Sigmoid colon (tissue), 6 donors: ENCODE measurements at regions not wholly inside any gene's neighbourhood (a gene's known extent, or its start where the extent isn't known, plus 50 kb on each side); places are given as distances from the start of the nearest gene placed in this dataset.

Experiments
- DNase-seq: peaks from one replicate; pipeline ENCODE4 v3.0.0-alpha.2; 2019
- H3K27ac ChIP-seq, 4 donors: fragments of 200-600 bp; sonication (generic); one replicate each; pipeline ENCODE4 v1.5.1; 2016 to 2019; ENCODE audit warnings: mild to moderate bottlenecking in 1 of 4
- H3K27me3 ChIP-seq, 3 donors: fragments of 200-600 bp; sonication (generic); one replicate each; pipeline ENCODE4 v1.5.1; 2019; ENCODE audit warnings: mild to moderate bottlenecking in 1 of 3
- H3K36me3 ChIP-seq, 4 donors: fragments of 200-600 bp; sonication (generic); one replicate each; pipeline ENCODE4 v1.5.1; 2016 to 2019
- H3K4me1 ChIP-seq, 4 donors: fragments of 200-600 bp; sonication (generic); one replicate each; pipeline ENCODE4 v1.5.1; 2017 to 2019
- H3K4me3 ChIP-seq, 4 donors: fragments of 200-600 bp; sonication (generic); one replicate each; pipeline ENCODE4 v1.5.1; 2017 to 2019; ENCODE audit warnings: mild to moderate bottlenecking in 2 of 4, moderate library complexity in 1 of 4
- H3K9me3 ChIP-seq, 4 donors: fragments of 200-600 bp in 3 of 4; sonication (generic) in 3 of 4; one replicate each; pipeline versions ENCODE4 v1.5.1 to v1.6.1; 2013 to 2019
- EP300 ChIP-seq, 4 donors: sonication (generic); formaldehyde crosslinking; IDR thresholded peaks; one replicate each; pipeline ENCODE4 v1.6.1; 2017; ENCODE audit warnings: antibody characterized with exemption in 4 of 4
- POLR2A ChIP-seq, 2 donors: fragments of 450-650 bp; IDR thresholded peaks; one replicate each; pipeline ENCODE4 v1.6.1; 2016; ENCODE audit warnings: antibody characterized with exemption in 2 of 2, mild to moderate bottlenecking in 2 of 2, moderate library complexity in 2 of 2
- POLR2AphosphoS5 ChIP-seq, 4 donors: sonication (generic); formaldehyde crosslinking; IDR thresholded peaks; one replicate each; pipeline ENCODE4 v1.6.1; 2017; ENCODE audit warnings: antibody characterized with exemption in 4 of 4
- WGBS, 2 donors: extraction: QIAGEN DNeasy Blood & Tissue Kit; methylation state at CpG; one replicate each; pipeline ENCODE4 v1.1.7; 2013; 5-methylcytosine and 5-hydroxymethylcytosine counted together
- intact Hi-C: fragments of 100-400 bp; cut with DNase I; formaldehyde crosslinking; loops from one replicate; pipeline ENCODE4 v1.15.1; 2023
- TF ChIP-seq, protein P1 (sequence below), 4 experiments: fragments of 450-650 bp in 3 of 4; fragments of 200-600 bp in 1 of 4; IDR thresholded peaks; one replicate each; pipeline ENCODE4 v1.5.1; 2016 to 2019; ENCODE audit warnings: antibody characterized with exemption in 4 of 4, mild to moderate bottlenecking in 3 of 4, moderate library complexity in 2 of 4
- donor health status: healthy with polysubstance abuse.
- donor health status: healthy.

DNA sequence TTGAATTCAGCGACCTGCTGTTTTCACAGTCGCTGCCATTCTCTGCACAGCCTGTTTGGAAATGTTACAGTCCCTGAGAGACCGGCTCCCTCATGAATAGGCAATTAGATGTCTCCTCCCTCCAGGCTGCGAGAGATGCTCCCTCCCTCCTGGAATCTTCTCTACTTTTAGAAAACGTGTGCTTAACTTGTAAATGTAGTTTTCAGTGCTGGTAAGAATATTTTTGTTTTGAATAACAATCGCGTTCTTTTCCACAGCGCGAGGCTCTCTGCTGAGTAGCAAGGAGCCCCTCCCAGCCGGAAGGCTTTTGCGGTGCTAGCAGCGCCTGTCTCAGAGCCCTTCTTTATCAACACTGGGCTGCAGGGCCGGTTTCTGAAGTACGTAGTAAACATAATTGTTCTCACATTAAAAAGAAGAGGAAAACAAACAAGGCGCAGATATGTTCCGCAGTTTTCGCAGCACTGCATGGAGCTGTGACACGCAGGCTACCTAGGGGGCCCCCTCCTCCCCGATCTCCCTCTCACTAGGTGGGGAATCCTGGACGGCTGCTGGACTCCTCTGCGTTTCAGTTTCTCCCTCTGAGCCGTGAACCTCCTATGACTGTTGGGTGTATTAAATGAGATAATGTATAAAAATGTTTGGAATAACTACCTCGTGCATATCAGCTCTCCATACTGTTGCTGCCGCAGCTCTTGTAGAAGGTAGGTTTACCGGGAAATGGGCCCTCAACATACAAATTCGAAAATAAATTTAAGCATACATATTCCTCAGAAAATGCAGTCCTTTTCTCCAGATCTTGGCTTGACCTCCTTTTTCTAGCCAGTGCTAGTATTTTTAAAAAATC is 79.0 kb upstream of the SPACA1 start:
- WGBS, 2 donors: 10 to 14% methylated on average over 26 of the region's 26 CpGs
- Histone ChIP-seq H3K27ac (no peak overlapping the region), H3K9me3 (no peaks in the 10 kb centered on the region), H3K4me1 (peaks cover 0 to 8% (median 0%) of the 10 kb centered on the region in 4 donors), H3K4me3 (peak overlapping the region; percentile 14 to 45 (median 34)), H3K27me3 (no peaks in the 10 kb centered on the region), H3K36me3 (no peaks in the 10 kb centered on the region)
- intact Hi-C loops: no loop called here
- DNase-seq: no peak
- TF ChIP-seq POLR2AphosphoS5 (IDR thresholded peaks at IDR 0.05): no peak
- TF ChIP-seq, protein P1, sequence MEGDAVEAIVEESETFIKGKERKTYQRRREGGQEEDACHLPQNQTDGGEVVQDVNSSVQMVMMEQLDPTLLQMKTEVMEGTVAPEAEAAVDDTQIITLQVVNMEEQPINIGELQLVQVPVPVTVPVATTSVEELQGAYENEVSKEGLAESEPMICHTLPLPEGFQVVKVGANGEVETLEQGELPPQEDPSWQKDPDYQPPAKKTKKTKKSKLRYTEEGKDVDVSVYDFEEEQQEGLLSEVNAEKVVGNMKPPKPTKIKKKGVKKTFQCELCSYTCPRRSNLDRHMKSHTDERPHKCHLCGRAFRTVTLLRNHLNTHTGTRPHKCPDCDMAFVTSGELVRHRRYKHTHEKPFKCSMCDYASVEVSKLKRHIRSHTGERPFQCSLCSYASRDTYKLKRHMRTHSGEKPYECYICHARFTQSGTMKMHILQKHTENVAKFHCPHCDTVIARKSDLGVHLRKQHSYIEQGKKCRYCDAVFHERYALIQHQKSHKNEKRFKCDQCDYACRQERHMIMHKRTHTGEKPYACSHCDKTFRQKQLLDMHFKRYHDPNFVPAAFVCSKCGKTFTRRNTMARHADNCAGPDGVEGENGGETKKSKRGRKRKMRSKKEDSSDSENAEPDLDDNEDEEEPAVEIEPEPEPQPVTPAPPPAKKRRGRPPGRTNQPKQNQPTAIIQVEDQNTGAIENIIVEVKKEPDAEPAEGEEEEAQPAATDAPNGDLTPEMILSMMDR (IDR thresholded peaks at IDR 0.05): no peak
- TF ChIP-seq EP300 (IDR thresholded peaks at IDR 0.05): no peak
- TF ChIP-seq POLR2A (IDR thresholded peaks at IDR 0.05): no peak

DNA sequence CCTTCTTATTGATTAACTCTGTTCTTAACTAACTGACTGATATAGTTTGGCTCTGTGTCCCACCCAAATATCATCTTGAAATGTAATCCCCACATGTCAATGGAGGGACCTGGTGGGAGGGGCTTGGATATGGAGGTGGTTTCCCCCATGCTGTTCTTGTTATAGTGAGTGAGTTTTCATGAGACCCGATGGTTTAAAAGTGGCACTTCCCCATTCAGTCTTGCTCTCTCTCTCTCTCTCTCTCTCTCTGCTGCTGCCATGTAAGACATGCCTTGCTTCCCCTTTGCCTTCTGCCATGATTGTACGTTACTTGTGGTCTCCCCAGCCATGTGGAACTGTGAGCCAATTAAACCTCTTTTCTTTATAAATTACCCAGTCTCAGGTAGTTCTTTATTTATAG is 81.8 kb upstream of the SPACA1 start:
- Histone ChIP-seq H3K9me3 (no peaks in the 10 kb centered on the region), H3K4me3 (no peak overlapping the region), H3K27me3 (no peaks in the 10 kb centered on the region), H3K27ac (no peak overlapping the region), H3K36me3 (no peaks in the 10 kb centered on the region), H3K4me1 (peaks cover 0 to 8% (median 0%) of the 10 kb centered on the region in 4 donors)
- intact Hi-C loops: no loop called here
- WGBS, 2 donors: 43 to 60% methylated on average over 2 of the region's 2 CpGs
- TF ChIP-seq, protein P1 (IDR thresholded peaks at IDR 0.05): no peak
- TF ChIP-seq POLR2AphosphoS5 (IDR thresholded peaks at IDR 0.05) (no peak), EP300 (IDR thresholded peaks at IDR 0.05) (no peak), POLR2A (IDR thresholded peaks at IDR 0.05) (no peak)
- no peak for DNase-seq

DNA sequence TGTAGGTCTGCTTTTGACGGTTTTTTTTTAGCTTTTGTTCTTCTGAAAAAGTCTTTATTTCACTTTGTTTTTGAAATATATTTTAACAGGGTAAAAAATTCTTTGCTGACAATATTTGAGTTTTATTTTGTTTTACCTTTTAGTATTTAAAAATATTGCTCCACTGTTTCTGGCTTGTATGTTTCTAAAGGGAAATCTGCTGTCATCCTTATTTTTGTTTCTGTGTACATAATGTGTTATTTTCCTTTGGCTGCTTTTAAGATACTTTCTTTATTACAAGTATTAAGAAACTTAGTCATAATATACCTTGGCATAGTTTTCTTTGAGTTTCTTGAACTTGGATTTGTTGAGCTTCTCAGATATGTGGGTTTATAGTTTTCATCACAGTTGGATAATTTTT is 88.6 kb upstream of the SPACA1 start:
- Histone ChIP-seq H3K4me3 (no peak overlapping the region), H3K4me1 (no peaks in the 10 kb centered on the region), H3K27me3 (no peaks in the 10 kb centered on the region), H3K9me3 (no peaks in the 10 kb centered on the region), H3K36me3 (no peaks in the 10 kb centered on the region), H3K27ac (no peak overlapping the region)
- no peak for TF ChIP-seq POLR2AphosphoS5 (IDR thresholded peaks at IDR 0.05)
- no peak for TF ChIP-seq EP300 (IDR thresholded peaks at IDR 0.05)
- TF ChIP-seq, protein P1 (IDR thresholded peaks at IDR 0.05): no peak
- no peak for TF ChIP-seq POLR2A (IDR thresholded peaks at IDR 0.05)
- intact Hi-C loops: no loop called here
- 94 to 96% methylated on average over 1 of the region's 1 CpG for WGBS, 2 donors
- no peak for DNase-seq

DNA sequence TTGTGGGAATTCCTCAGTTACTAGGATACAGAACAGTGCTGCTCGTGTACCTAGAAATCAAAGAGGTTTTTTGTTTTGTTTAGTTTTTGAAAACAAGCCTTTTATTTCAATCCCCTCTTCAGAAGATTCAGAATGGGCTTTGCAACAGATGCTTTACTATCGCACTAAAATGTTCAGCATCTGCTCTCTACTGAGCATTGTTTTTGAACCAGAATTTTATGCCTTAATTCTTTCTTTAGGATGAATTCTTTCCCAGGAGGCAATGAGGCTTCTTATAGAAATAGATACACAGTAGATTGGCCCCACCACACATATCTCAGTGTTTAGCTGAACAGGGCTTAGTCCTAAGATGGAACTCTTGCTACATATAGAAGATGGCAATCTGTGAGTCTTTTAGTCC is 95.9 kb upstream of the SPACA1 start:
- WGBS, 2 donors: 89 to 90% methylated on average over 2 of the region's 2 CpGs

More for the DNA sequence above, 95.9 kb upstream of the SPACA1 start:
- TF ChIP-seq POLR2A (IDR thresholded peaks at IDR 0.05) (no peak), POLR2AphosphoS5 (IDR thresholded peaks at IDR 0.05) (no peak), EP300 (IDR thresholded peaks at IDR 0.05) (no peak)
- TF ChIP-seq, protein P1 (IDR thresholded peaks at IDR 0.05): no peak
- Histone ChIP-seq H3K27ac (no peak overlapping the region), H3K9me3 (no peaks in the 10 kb centered on the region), H3K27me3 (no peaks in the 10 kb centered on the region), H3K36me3 (no peaks in the 10 kb centered on the region), H3K4me1 (no peaks in the 10 kb centered on the region), H3K4me3 (no peak overlapping the region)
- DNase-seq: no peak
- intact Hi-C loops: no loop called here
